ENCODE measurements at regions not wholly inside any gene's neighbourhood (a gene's known extent, or its start where the extent isn't known, plus 50 kb on each side); places are given as distances from the start of the nearest gene placed in this dataset.
A peak's percentile ranks its signal among the peaks of the same experiment; 100 is the strongest.

DNA sequence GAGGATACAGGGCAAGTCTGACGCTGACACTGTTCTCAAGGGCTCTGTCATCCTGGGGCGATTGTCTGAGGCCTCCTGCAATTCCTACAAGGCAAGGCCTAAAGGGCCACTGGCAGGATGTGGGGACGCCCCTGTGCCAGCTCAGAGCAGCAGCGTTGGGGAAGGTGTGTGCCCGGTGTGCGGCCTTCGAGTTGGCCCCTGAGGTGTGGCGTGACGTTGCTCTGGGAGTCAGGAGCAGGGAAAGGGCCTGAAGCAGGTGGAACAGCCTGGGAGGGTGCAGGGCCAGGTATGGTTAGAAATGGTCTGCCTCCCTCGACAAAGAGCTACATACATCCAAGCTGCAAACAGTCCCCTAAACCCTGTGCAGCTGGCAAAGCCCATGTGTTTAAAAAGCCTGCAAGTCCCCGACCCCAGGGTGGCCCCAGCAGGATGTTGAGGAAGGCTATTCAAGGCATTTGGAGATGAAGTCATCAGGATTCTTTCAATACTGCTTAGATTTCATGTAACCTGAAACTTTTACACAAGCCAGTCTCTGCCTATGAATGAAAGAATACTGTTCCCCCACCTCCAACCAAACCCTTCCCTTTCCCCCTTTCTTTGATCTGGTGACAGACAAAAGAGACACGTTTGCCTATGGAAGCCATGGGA lies 142.5 kb upstream of the TNS3 start:
- no peaks in the 10 kb centered on the region for H3K9me2 ChIP-seq (replicated peaks; ENCODE audit: insufficient read depth, low read length)
- H3K36me3 ChIP-seq (ENCODE audit: low read length) = no peaks in the 10 kb centered on the region
- no peak overlapping the region for H3K27ac ChIP-seq (ENCODE audit: low read depth, low read length)
- H3K79me2 ChIP-seq (ENCODE audit: insufficient read depth, low read length) = no peaks in the 10 kb centered on the region
- no peak overlapping the region for H2AFZ ChIP-seq (ENCODE audit: low read depth, low read length, severe bottlenecking)
- peak overlapping the region; percentile 9 for H3K4me2 ChIP-seq (ENCODE audit: low read depth, low read length, poor library complexity, severe bottlenecking)
- no peaks in the 10 kb centered on the region for H4K20me1 ChIP-seq (ENCODE audit: low read depth, low read length)
- no peaks in the 10 kb centered on the region for H3K27me3 ChIP-seq (ENCODE audit: low read length)
- H3K4me3 ChIP-seq (ENCODE audit: insufficient read depth, low read length, poor library complexity, severe bottlenecking) = no peak overlapping the region
- no peak overlapping the region; the same call in 1 of the 2 replicates for H3K9ac ChIP-seq (ENCODE audit: low read length)
- TF ChIP-seq EZH2phosphoT487 (conservative IDR thresholded peaks at IDR 0.05; ENCODE audit: low read length) = no peak
- TF ChIP-seq, protein P1, sequence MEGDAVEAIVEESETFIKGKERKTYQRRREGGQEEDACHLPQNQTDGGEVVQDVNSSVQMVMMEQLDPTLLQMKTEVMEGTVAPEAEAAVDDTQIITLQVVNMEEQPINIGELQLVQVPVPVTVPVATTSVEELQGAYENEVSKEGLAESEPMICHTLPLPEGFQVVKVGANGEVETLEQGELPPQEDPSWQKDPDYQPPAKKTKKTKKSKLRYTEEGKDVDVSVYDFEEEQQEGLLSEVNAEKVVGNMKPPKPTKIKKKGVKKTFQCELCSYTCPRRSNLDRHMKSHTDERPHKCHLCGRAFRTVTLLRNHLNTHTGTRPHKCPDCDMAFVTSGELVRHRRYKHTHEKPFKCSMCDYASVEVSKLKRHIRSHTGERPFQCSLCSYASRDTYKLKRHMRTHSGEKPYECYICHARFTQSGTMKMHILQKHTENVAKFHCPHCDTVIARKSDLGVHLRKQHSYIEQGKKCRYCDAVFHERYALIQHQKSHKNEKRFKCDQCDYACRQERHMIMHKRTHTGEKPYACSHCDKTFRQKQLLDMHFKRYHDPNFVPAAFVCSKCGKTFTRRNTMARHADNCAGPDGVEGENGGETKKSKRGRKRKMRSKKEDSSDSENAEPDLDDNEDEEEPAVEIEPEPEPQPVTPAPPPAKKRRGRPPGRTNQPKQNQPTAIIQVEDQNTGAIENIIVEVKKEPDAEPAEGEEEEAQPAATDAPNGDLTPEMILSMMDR (IDR thresholded peaks at IDR 0.05; ENCODE audit: insufficient read depth, low read length, poor library complexity, severe bottlenecking) = no peak
- 0 out of 2 replicates have a peak, but pooled peaks cover 6% of the 10 kb centered on the region for H3F3A ChIP-seq (ENCODE audit: insufficient read depth)
- no peaks in the 10 kb centered on the region for H3K9me3 ChIP-seq (ENCODE audit: insufficient read depth, low read length)

DNA sequence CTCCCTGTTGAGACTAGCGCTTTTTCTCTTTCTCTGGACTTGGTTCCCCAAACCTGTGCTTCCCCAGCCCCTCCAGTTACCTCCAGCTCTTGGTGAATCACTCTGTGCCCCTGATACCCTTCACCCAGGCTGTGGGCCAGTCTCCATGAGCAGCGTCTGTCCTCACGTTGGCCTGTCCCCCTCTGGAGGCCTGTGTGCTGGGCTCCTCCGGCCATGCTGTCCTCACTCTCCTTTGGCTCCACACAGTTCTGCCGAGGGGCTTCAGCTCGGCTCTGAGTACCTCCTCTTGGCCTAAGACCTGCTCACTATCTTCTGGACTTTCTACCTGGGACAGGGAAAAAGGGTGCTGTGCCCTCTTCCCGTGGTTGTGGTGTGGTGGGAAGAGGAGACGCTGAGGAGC lies 140.2 kb upstream of the TNS3 start:
- Histone ChIP-seq H3K27me3 (ENCODE audit: low read length) (no peaks in the 10 kb centered on the region), H3K9me3 (ENCODE audit: insufficient read depth, low read length) (no peaks in the 10 kb centered on the region), H3K9ac (ENCODE audit: low read length) (no peak overlapping the region), H3K27ac (ENCODE audit: low read depth, low read length) (no peak overlapping the region), H3K4me2 (ENCODE audit: low read depth, low read length, poor library complexity, severe bottlenecking) (no peak overlapping the region), H3K36me3 (ENCODE audit: low read length) (no peaks in the 10 kb centered on the region), H3K4me3 (ENCODE audit: insufficient read depth, low read length, poor library complexity, severe bottlenecking) (no peak overlapping the region), H3K79me2 (ENCODE audit: insufficient read depth, low read length) (no peaks in the 10 kb centered on the region), H2AFZ (ENCODE audit: low read depth, low read length, severe bottlenecking) (no peak overlapping the region), H4K20me1 (ENCODE audit: low read depth, low read length) (no peaks in the 10 kb centered on the region), H3F3A (ENCODE audit: insufficient read depth) (peaks cover 17% of the 10 kb centered on the region; the same call in 1 of the 2 replicates), H3K9me2 (replicated peaks; ENCODE audit: insufficient read depth, low read length) (no peaks in the 10 kb centered on the region)
- TF ChIP-seq, protein P1 (IDR thresholded peaks at IDR 0.05; ENCODE audit: insufficient read depth, low read length, poor library complexity, severe bottlenecking) = no peak
- TF ChIP-seq EZH2phosphoT487 (conservative IDR thresholded peaks at IDR 0.05; ENCODE audit: low read length) = no peak

DNA sequence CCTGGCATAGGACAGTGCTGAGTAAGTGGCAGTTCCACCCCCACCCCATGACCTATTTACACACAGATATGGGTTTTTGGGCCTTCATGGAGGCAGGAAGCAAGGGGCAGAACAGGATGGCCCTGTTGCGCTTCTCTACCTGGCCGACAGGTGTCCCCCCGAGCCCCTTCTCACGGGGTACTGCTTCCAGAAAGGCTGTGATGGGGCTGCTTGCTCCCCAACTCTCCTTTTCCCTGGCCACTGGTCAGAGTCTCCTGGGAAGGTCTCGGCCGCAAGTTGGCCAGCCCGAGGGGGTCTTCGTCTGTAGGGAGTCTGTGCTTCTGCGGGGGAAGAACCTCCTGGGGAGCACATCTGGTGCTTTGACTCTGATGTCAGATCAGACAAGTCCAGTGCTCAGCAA lies 139.8 kb upstream of the TNS3 start:
- H3K79me2 ChIP-seq (ENCODE audit: insufficient read depth, low read length) = no peaks in the 10 kb centered on the region
- H3K4me3 ChIP-seq (ENCODE audit: insufficient read depth, low read length, poor library complexity, severe bottlenecking) = no peak overlapping the region
- H2AFZ ChIP-seq (ENCODE audit: low read depth, low read length, severe bottlenecking) = no peak overlapping the region
- H3K9me2 ChIP-seq (replicated peaks; ENCODE audit: insufficient read depth, low read length) = no peaks in the 10 kb centered on the region
- peaks cover 19% of the 10 kb centered on the region; the same call in 1 of the 2 replicates for H3F3A ChIP-seq (ENCODE audit: insufficient read depth)
- H3K4me2 ChIP-seq (ENCODE audit: low read depth, low read length, poor library complexity, severe bottlenecking) = no peak overlapping the region
- no peaks in the 10 kb centered on the region for H3K27me3 ChIP-seq (ENCODE audit: low read length)
- H3K27ac ChIP-seq (ENCODE audit: low read depth, low read length) = no peak overlapping the region
- TF ChIP-seq EZH2phosphoT487 (conservative IDR thresholded peaks at IDR 0.05; ENCODE audit: low read length) = no peak
- TF ChIP-seq, protein P1 (IDR thresholded peaks at IDR 0.05; ENCODE audit: insufficient read depth, low read length, poor library complexity, severe bottlenecking) = peak; percentile 63
- H4K20me1 ChIP-seq (ENCODE audit: low read depth, low read length) = no peaks in the 10 kb centered on the region
- no peaks in the 10 kb centered on the region for H3K9me3 ChIP-seq (ENCODE audit: insufficient read depth, low read length)
- H3K9ac ChIP-seq (ENCODE audit: low read length) = no peak overlapping the region
- no peaks in the 10 kb centered on the region for H3K36me3 ChIP-seq (ENCODE audit: low read length)

Measured in SU-DHL-6 (cell line).